AG09319 (cell line): ENCODE measurements at regions not wholly inside any gene's neighbourhood (a gene's known extent, or its start where the extent isn't known, plus 50 kb on each side); places are given as distances from the start of the nearest gene placed in this dataset.

Experiments used
- DNase-seq: peaks from one replicate; pipeline ENCODE4 v3.0.0-alpha.2; 2010; ENCODE audit warnings: low read depth; ENCODE audit errors: extremely low read depth
- CTCF ChIP-seq: IDR thresholded peaks from 2 replicates; pipeline ENCODE4 v1.5.1; 2011; ENCODE audit warnings: low read depth, mild to moderate bottlenecking, inconsistent platforms, low read length, moderate library complexity

- TF ChIP-seq CTCF: no peak
- no peak for DNase-seq
These were observed 297.7 kb downstream of the PTPRC start for GRCh38 chr1:198936371-198937083.

- TF ChIP-seq CTCF: no peak
- peak; percentile 67 for DNase-seq
These were observed 298.6 kb downstream of the PTPRC start for GRCh38 chr1:198937231-198938031.

- no peak for DNase-seq
- no peak for TF ChIP-seq CTCF
These were observed 300.4 kb downstream of the PTPRC start for GRCh38 chr1:198939286-198939685.

GRCh38 chr1:198939956-198940355 lies 301.1 kb downstream of the PTPRC start:
- no peak for TF ChIP-seq CTCF
- DNase-seq: no peak

GRCh38 chr1:198942466-198942865 lies 303.6 kb downstream of the PTPRC start:
- no peak for TF ChIP-seq CTCF

GRCh38 chr1:198943484-198944187 lies 304.8 kb downstream of the PTPRC start:
- DNase-seq: no peak

More at GRCh38 chr1:198942466-198942865, 303.6 kb downstream of the PTPRC start:
- no peak for DNase-seq

More at GRCh38 chr1:198943484-198944187, 304.8 kb downstream of the PTPRC start:
- no peak for TF ChIP-seq CTCF
